ENCODE measurements at regions not wholly inside any gene's neighbourhood (a gene's known extent, or its start where the extent isn't known, plus 50 kb on each side); places are given as distances from the start of the nearest gene placed in this dataset.

GRCh38 chr3:103614719-103615118 lies 1179.9 kb downstream of the ZPLD1 start:
- no peak for DNase-seq (ENCODE audit: low spot score)
- TF ChIP-seq CTCF (IDR thresholded peaks at IDR 0.05; ENCODE audit: extremely low read depth, missing control alignments) = no peak

DNA sequence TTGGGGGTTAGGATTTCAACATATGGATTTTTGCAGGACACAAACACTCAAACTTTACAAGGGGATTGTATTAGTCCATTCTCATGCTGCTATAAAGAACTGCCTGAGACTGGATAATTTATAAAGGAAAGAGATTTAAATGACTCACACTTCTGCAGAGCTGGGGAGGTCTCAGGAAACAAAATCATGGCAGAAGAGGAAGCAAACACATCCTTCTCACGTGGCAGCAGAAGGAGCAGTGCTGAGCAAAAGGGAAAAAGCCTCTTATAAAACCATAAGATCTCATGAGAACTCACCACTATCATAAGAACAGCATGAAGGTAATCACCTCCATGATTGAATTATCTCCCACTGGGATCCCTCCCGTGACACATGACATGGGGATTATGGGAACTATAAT lies 1183.1 kb downstream of the ZPLD1 start:
- TF ChIP-seq CTCF (IDR thresholded peaks at IDR 0.05; ENCODE audit: extremely low read depth, missing control alignments) = no peak
- DNase-seq (ENCODE audit: low spot score) = no peak

DNA sequence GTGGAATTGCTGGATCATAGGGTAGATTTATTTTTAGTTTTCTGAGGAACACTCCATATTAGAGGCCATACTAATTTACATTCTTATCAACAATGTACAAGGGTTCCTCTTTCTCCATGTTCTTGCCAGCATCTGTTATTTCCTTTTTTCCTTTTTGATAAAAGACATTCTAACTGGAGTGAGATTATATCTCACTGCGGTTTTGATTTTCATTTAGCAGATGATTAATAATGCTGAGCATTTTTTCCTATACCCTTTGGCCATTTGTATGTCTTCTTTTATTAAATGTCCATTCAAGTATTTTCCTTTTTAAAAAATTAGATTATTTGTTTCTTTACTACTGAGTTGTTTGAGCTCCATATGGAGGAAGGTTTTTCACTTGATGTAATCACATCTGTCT lies 1189.5 kb downstream of the ZPLD1 start:
- DNase-seq (ENCODE audit: low spot score) = no peak
- no peak for TF ChIP-seq CTCF (IDR thresholded peaks at IDR 0.05; ENCODE audit: extremely low read depth, missing control alignments)

DNA sequence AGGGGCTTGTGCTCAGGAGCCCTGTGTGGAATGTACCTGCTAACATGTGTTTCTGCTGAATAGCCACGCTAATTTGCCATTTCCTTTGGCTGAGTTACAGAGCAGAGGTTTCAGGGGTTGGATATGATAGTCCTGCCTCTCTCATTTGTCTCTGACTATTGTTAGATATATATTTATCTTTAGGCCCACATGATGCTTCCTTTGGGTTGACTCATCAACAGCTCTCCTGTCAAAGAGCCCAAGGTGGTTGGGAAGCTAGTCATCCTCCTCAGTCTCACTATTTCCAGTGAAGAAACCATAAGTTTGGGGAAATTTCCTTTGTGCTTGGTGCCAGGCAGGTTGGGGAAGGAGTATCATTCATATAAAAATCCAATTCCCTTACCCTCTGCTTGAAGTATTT lies 1194.6 kb downstream of the ZPLD1 start:
- DNase-seq (ENCODE audit: low spot score) = no peak
- no peak for TF ChIP-seq CTCF (IDR thresholded peaks at IDR 0.05; ENCODE audit: extremely low read depth, missing control alignments)

DNA sequence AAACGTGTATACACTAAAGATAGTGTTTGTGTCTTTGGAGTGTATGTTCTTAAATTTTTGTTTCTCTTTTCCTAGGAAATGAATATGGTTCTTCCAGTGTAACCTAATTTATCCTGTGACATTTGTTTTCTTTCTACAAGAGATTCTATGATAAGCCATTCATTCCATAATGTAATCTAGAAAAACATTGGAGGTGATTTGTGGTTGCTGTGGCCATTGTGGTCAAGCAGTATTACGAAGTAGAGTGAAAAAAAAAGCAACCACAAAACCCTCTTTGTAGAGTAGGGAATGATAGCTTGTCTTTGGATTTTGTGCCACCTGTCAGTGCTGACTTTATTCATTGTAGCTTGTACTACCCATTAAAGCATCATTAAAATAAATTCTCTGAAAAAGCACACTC lies 1209.6 kb downstream of the ZPLD1 start:
- TF ChIP-seq CTCF (IDR thresholded peaks at IDR 0.05; ENCODE audit: extremely low read depth, missing control alignments) = no peak
- DNase-seq (ENCODE audit: low spot score) = no peak

- no peak for TF ChIP-seq CTCF (IDR thresholded peaks at IDR 0.05; ENCODE audit: extremely low read depth, missing control alignments)
- DNase-seq (ENCODE audit: low spot score) = no peak
Observed at GRCh38 chr3:103653996-103654395, 1219.2 kb downstream of the ZPLD1 start.

GRCh38 chr3:103657756-103658155 lies 1222.9 kb downstream of the ZPLD1 start:
- no peak for DNase-seq (ENCODE audit: low spot score)
- no peak for TF ChIP-seq CTCF (IDR thresholded peaks at IDR 0.05; ENCODE audit: extremely low read depth, missing control alignments)

All from GM20000 (cell line).